ENCODE measurements at regions not wholly inside any gene's neighbourhood (a gene's known extent, or its start where the extent isn't known, plus 50 kb on each side); places are given as distances from the start of the nearest gene placed in this dataset.
"Not testable (repeated sequence)": the region's sequence is repeated elsewhere in the genome, so short reads cannot be mapped to it uniquely, and the experiment has no call there.

DNA sequence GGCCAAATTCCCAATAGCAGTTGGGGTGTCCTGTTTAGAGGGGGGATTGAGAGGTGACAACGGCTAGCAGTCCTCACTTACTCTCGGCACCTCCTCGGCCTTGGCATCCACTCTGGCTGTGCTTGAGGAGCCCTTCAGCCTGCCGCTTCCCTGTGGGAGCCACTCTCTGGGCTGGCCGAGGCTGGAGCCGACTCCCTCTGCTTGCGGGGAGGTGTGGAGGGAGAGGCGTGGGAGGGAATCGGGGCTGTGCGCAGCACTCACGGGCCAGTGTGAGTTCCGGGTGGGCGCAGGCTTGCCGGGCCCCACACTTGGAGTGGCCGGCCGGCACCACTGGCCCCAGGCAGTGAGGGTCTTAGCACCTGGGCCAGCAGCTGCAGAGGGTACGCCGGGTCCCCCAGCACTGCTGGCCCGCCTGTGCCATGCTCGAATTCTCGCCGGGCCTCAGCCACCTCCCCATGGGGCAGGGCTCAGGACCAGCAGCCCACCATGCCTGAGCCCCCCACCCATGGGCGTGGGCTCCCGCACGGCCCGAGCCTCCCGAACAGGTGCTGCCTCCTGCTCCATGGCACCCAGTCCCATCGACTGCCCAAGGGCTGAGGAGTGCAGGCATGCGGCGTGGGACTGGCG is 705.9 kb upstream of the ZNF804A start:
- in situ Hi-C loops (cut with MboI; ENCODE audit: low pct_unique_long_range_greater_than_20kb in 2 of 9, low sequenced_read_pairs in 9 of 9, unreplicated experiment in 9 of 9), result no loop called here
- Histone ChIP-seq H3K4me1 (replicated peaks in 1 of 2) (no peaks in the 10 kb centered on the region), H3K27ac (no peak overlapping the region), H3K4me3 (no peak overlapping the region)
- no peak for ATAC-seq (replicated peaks in 6 of 8)
- WGBS, 10 experiments, result 72 to 100% (median 92%) methylated on average over 2 to 4 of the region's 31 CpGs; no CpG with 5 or more reads in 7 of the 10 experiments

- Histone ChIP-seq H3K4me3 (no peak overlapping the region), H3K27ac (no peak overlapping the region), H3K4me1 (replicated peaks in 1 of 2) (no peaks in the 10 kb centered on the region)
- ATAC-seq (replicated peaks in 6 of 8), result no peak
- in situ Hi-C loops (cut with MboI; ENCODE audit: low pct_unique_long_range_greater_than_20kb in 2 of 9, low sequenced_read_pairs in 9 of 9, unreplicated experiment in 9 of 9), result no loop called here
- 10 to 100% (median 83%) methylated on average over 1 of the region's 1 CpG for WGBS, 10 experiments
Observed at GRCh38 chr2:183898641-183899040, 699.7 kb upstream of the ZNF804A start.

DNA sequence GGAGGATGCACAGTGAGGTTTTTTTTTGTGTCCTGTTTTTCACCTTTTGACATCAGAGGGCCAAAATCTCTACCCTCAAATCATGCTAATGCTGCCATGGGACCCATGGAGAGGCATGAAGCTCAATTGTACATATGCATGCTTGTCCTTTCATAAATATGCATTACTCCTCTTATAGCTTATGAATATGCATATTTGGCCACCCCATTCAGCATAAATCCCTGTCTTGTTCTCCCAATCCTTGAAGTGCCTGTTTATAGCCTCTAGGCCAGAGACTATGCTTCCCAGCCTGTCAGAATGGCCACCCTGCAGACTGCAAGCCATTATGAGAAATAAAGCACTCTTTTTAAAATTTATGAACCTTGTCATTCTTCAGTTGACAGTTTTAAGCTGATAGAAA is 696.4 kb upstream of the ZNF804A start:
- in situ Hi-C loops (cut with MboI; ENCODE audit: low pct_unique_long_range_greater_than_20kb in 2 of 9, low sequenced_read_pairs in 9 of 9, unreplicated experiment in 9 of 9), result no loop called here

GRCh38 chr2:183903026-183903425 is 695.3 kb upstream of the ZNF804A start:
- Histone ChIP-seq H3K27ac (no peak overlapping the region), H3K4me3 (no peak overlapping the region), H3K4me1 (replicated peaks in 1 of 2) (no peaks in the 10 kb centered on the region)
- 20 to 100% (median 87%) methylated on average over 1 to 2 of the region's 2 CpGs; no CpG with 5 or more reads in 5 of the 10 experiments for WGBS, 10 experiments
- ATAC-seq (replicated peaks in 6 of 8), result no peak
- in situ Hi-C loops (cut with MboI; ENCODE audit: low pct_unique_long_range_greater_than_20kb in 2 of 9, low sequenced_read_pairs in 9 of 9, unreplicated experiment in 9 of 9), result no loop called here

More for the DNA sequence above, 696.4 kb upstream of the ZNF804A start:
- peak in 2 of 8 experiments; percentile 20 to 99 for ATAC-seq (replicated peaks in 6 of 8)
- no peaks in the 10 kb centered on the region for H3K4me1 ChIP-seq (replicated peaks in 1 of 2)
- no peak overlapping the region for H3K27ac ChIP-seq
- no peak overlapping the region for H3K4me3 ChIP-seq

GRCh38 chr2:183916041-183916440 is 682.3 kb upstream of the ZNF804A start:
- ATAC-seq (replicated peaks in 6 of 8); H3K27ac ChIP-seq; H3K4me3 ChIP-seq; H3K4me1 ChIP-seq (replicated peaks in 1 of 2); in situ Hi-C loops (cut with MboI; ENCODE audit: low pct_unique_long_range_greater_than_20kb in 2 of 9, low sequenced_read_pairs in 9 of 9, unreplicated experiment in 9 of 9): not testable (repeated sequence)
- 8 to 100% (median 75%) methylated on average over 1 to 2 of the region's 3 CpGs; no CpG with 5 or more reads in 6 of the 10 experiments for WGBS, 10 experiments

DNA sequence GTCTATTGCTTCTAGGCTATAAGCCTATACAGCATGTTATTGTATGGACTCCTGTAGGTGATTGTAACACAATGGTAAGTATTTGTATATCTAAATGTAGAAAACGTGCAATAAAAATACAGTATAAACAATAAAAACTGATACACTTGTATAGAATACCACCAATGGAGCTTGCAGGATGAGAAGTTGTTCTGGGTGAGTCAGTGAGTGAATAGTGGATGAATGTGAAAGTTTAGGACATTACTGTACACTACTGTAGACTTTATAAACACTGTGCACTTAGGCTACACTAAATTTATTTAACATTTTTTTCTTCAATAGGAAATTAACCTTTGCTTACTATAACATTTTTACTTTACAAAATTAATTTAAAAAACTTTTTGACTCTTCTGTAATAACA is 679.2 kb upstream of the ZNF804A start:
- Histone ChIP-seq H3K27ac (no peak overlapping the region), H3K4me3 (no peak overlapping the region), H3K4me1 (replicated peaks in 1 of 2) (no peaks in the 10 kb centered on the region)
- WGBS, 10 experiments, result 0 to 57% (median 20%) methylated on average over 1 of the region's 1 CpG; no CpG with 5 or more reads in 1 of the 10 experiments
- ATAC-seq (replicated peaks in 6 of 8), result no peak
- in situ Hi-C loops (cut with MboI; ENCODE audit: low pct_unique_long_range_greater_than_20kb in 2 of 9, low sequenced_read_pairs in 9 of 9, unreplicated experiment in 9 of 9), result no loop called here

DNA sequence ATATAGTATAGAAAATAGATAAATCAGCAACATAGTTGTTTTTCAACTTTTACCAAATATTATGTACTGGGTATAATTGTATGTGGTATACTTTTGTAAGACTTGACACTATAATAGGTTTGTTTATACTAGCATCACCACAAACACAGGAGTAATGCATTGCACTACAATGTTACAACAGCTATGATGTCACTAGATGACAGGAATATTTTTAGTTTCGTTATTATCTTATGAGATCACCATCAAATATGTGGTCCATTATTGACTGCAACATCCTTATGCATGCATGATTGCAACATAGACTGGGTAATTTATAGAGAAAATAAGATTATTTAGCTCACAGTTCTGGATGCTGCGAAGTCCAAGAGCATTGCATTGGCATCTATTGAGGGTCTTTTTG is 678.4 kb upstream of the ZNF804A start:
- ATAC-seq (replicated peaks in 6 of 8), result no peak
- Histone ChIP-seq H3K4me3 (no peak overlapping the region), H3K4me1 (replicated peaks in 1 of 2) (no peaks in the 10 kb centered on the region), H3K27ac (no peak overlapping the region)
- WGBS, 10 experiments, result 0 to 100% (median 61%) methylated on average over 1 to 2 of the region's 2 CpGs; no CpG with 5 or more reads in 2 of the 10 experiments
- in situ Hi-C loops (cut with MboI; ENCODE audit: low pct_unique_long_range_greater_than_20kb in 2 of 9, low sequenced_read_pairs in 9 of 9, unreplicated experiment in 9 of 9), result no loop called here

DNA sequence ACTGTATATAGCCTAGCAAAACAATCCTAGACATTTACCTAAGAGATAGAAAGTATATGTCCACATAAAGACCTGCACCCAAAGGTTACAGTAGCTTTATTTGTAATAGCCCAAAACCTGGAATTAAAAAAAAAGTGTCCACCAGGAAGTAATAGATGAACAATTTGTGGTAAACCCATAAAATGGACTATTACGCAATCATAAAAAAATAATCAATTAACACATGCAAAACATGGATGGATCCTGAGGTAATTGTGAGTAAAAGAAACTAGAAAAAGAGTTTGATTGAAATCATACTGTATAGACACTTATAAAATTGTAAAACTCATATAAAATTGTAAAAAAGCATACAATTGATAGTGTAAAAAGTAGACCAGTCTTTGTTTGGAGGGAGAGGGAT is 673.0 kb upstream of the ZNF804A start:
- 14 to 100% (median 86%) methylated on average over 1 of the region's 1 CpG for WGBS, 10 experiments
- Histone ChIP-seq H3K4me3 (no peak overlapping the region), H3K27ac (no peak overlapping the region), H3K4me1 (replicated peaks in 1 of 2) (no peaks in the 10 kb centered on the region)
- no peak for ATAC-seq (replicated peaks in 6 of 8)
- in situ Hi-C loops (cut with MboI; ENCODE audit: low pct_unique_long_range_greater_than_20kb in 2 of 9, low sequenced_read_pairs in 9 of 9, unreplicated experiment in 9 of 9), result no loop called here

GRCh38 chr2:183926433-183926832 is 671.9 kb upstream of the ZNF804A start:
- Histone ChIP-seq H3K27ac (no peak overlapping the region), H3K4me3 (no peak overlapping the region), H3K4me1 (replicated peaks in 1 of 2) (no peaks in the 10 kb centered on the region)
- in situ Hi-C loops (cut with MboI; ENCODE audit: low pct_unique_long_range_greater_than_20kb in 2 of 9, low sequenced_read_pairs in 9 of 9, unreplicated experiment in 9 of 9), result no loop called here
- WGBS, 10 experiments, result 0 to 100% (median 100%) methylated on average over 1 of the region's 1 CpG; no CpG with 5 or more reads in 5 of the 10 experiments
- no peak for ATAC-seq (replicated peaks in 6 of 8)

DNA sequence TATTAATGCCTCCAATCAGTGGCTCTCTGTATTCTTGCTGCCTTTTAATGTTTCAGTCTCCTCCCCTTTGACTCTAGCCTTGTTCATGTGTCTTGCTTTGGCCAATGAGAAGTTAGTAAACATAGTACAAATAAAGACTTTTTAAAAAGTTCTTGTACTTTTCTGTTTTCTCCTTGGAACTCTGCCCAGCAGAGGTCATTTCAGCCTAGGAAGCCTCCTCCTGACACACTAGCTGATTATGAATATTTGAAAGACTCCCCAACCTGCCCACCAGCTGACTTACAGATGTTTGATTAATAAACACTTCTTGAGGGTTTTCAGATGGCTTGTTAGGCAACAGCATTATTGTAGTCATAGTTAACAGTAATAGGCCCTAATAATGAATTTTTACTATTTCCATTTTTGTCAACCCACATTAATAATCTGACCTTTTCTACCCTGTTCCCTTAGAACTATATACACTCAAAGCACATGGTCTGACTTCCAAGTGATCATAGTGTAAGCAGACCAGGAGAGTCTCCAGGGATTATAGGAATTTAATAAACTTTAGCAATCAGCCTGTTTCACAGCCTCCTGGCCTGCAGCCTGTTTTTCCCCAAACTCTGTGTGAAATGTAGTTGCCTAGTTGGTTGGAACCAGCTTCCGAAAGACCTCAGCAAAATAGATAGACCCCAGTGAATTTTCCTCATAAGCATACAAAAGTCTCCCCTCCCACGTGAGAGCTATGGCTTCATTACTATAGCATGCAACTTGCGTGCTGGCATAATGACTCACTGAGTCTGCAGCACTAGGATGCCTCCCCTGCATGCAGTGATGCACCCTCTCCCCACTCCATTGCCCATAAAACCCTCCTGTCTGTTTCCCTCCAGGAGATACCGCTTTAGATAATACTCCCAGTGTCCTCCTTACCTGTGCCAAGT is 670.7 kb upstream of the ZNF804A start:
- peak in 3 of 8 experiments; percentile 18 to 25 (median 22) for ATAC-seq (replicated peaks in 6 of 8)

GRCh38 chr2:183935005-183935404 is 663.3 kb upstream of the ZNF804A start:
- in situ Hi-C loops (cut with MboI; ENCODE audit: low pct_unique_long_range_greater_than_20kb in 2 of 9, low sequenced_read_pairs in 9 of 9, unreplicated experiment in 9 of 9), result no loop called here
- Histone ChIP-seq H3K27ac (no peak overlapping the region), H3K4me1 (replicated peaks in 1 of 2) (no peaks in the 10 kb centered on the region), H3K4me3 (no peak overlapping the region)
- 0 to 100% (median 70%) methylated on average over 1 to 3 of the region's 3 CpGs; no CpG with 5 or more reads in 3 of the 10 experiments for WGBS, 10 experiments
- ATAC-seq (replicated peaks in 6 of 8), result no peak

More for the DNA sequence above, 670.7 kb upstream of the ZNF804A start:
- 0 to 100% (median 79%) methylated on average over 2 to 3 of the region's 4 CpGs; no CpG with 5 or more reads in 3 of the 10 experiments for WGBS, 10 experiments
- in situ Hi-C loops (cut with MboI; ENCODE audit: low pct_unique_long_range_greater_than_20kb in 2 of 9, low sequenced_read_pairs in 9 of 9, unreplicated experiment in 9 of 9), result no loop called here
- Histone ChIP-seq H3K4me3 (no peak overlapping the region), H3K27ac (no peak overlapping the region), H3K4me1 (replicated peaks in 1 of 2) (no peaks in the 10 kb centered on the region)

GRCh38 chr2:183937220-183937619 is 661.1 kb upstream of the ZNF804A start:
- in situ Hi-C loops (cut with MboI; ENCODE audit: low pct_unique_long_range_greater_than_20kb in 2 of 9, low sequenced_read_pairs in 9 of 9, unreplicated experiment in 9 of 9), result no loop called here
- Histone ChIP-seq H3K4me1 (replicated peaks in 1 of 2) (no peaks in the 10 kb centered on the region), H3K27ac (no peak overlapping the region), H3K4me3 (no peak overlapping the region)
- ATAC-seq (replicated peaks in 6 of 8), result no peak
- 0 to 100% (median 44%) methylated on average over 1 of the region's 2 CpGs; no CpG with 5 or more reads in 4 of the 10 experiments for WGBS, 10 experiments

GRCh38 chr2:183946193-183946592 is 652.1 kb upstream of the ZNF804A start:
- no peak overlapping the region for H3K27ac ChIP-seq
- in situ Hi-C loops (cut with MboI; ENCODE audit: low pct_unique_long_range_greater_than_20kb in 2 of 9, low sequenced_read_pairs in 9 of 9, unreplicated experiment in 9 of 9), result no loop called here
- no peaks in the 10 kb centered on the region for H3K4me1 ChIP-seq (replicated peaks in 1 of 2)
- no peak overlapping the region for H3K4me3 ChIP-seq
- no peak for ATAC-seq (replicated peaks in 6 of 8)
